Activated T-cell treated with anti-CD3 and anti-CD28 coated beads, Interleukin-2, amount 50 U/mL, for 4 hours (primary cell): ENCODE measurements at regions not wholly inside any gene's neighbourhood (a gene's known extent, or its start where the extent isn't known, plus 50 kb on each side); places are given as distances from the start of the nearest gene placed in this dataset.
"Not testable (repeated sequence)": the region's sequence is repeated elsewhere in the genome, so short reads cannot be mapped to it uniquely, and the experiment has no call there.

Experiments
- ATAC-seq, 2 donors: fragments of 200-7000 bp; cut with Tn5 transposase; one replicate each; pipeline ENCODE4 v1.10.0; 2021
- DNase-seq: peaks from one replicate; pipeline ENCODE4 v3.0.0-alpha.2; 2020
- H3K27me3 Mint-ChIP-seq: one replicate; pipeline ENCODE4 v1.8.0; 2021; ENCODE audit warnings: low read depth, mixed read lengths
- H3K36me3 Mint-ChIP-seq: one replicate; pipeline ENCODE4 v1.8.0; 2022; ENCODE audit warnings: mixed read lengths; ENCODE audit not compliant: insufficient read depth
- H3K4me1 Mint-ChIP-seq: one replicate; pipeline ENCODE4 v1.8.0; 2021; ENCODE audit warnings: low read depth, mixed read lengths
- H3K4me3 Mint-ChIP-seq: one replicate; pipeline ENCODE4 v1.8.0; 2021; ENCODE audit warnings: mild to moderate bottlenecking, moderate library complexity, mixed read lengths
- H3K9me3 Mint-ChIP-seq: one replicate; pipeline ENCODE4 v1.8.0; 2021; ENCODE audit warnings: mixed read lengths

DNA sequence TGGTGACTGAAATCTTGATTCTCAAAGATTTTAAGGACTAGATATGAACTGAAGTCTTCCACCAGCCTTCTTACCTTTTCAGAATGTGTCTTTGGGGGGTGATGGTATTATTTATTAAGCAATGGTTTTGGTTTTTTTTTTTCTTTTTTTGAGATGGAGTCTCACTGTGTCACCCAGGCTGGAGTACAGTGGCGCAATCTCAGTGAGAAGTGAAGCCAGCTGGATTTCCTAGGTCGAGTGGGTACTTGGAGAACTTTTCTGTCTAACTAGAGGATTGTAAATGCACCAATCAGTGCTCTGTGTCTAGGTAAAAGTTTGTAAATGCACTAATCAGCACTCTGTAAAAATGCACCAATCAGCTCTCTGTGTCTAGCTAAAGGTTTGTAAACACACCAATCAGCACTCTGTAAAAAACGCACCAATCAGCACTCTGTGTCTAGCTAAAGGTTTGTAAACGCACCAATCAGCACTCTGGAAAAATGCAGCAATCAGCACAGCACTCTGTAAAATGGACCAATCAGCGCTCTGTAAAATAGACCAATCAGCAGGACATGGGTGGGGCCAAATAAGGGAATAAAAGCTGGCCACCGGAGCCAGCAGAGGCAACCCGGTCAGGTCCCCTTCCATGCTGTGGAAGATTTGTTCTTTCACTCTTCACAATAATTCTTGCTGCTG, 97.1 kb downstream of the COPRS start:
- H3K9me3 Mint-ChIP-seq, H3K27me3 Mint-ChIP-seq, ATAC-seq, H3K4me1 Mint-ChIP-seq, H3K36me3 Mint-ChIP-seq, DNase-seq, H3K4me3 Mint-ChIP-seq: not testable (repeated sequence)

DNA sequence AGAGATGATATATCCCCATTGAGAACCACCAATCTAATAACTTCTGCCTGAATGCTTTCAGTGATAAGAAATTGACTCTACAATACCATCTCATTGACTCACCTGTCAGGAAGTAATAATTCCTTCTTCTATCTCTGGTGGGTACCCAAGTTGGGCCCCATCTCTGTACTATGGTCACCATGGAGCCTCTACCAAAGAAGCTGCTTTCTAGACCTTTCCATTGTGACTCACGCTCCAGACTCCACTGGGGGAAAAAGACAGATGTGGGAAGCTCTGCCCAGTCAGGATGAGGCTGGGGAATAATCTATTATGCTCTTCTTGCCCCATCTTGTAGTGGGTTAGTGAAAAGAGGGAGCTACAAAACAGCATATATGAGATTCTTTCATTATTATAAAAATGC, 100.4 kb downstream of the COPRS start:
- Mint-ChIP-seq H3K4me1 (no peaks in the 10 kb centered on the region), H3K27me3 (peaks cover 5% of the 10 kb centered on the region), H3K4me3 (no peak overlapping the region), H3K9me3 (no peaks in the 10 kb centered on the region), H3K36me3 (no peaks in the 10 kb centered on the region)
- ATAC-seq (no peak), DNase-seq (no peak)

- no peaks in the 10 kb centered on the region for H3K9me3 Mint-ChIP-seq
These were observed 101.9 kb downstream of the COPRS start for GRCh38 chr17:31757097-31757496.

GRCh38 chr17:31754239-31754945, 104.7 kb downstream of the COPRS start:
- DNase-seq (no peak), ATAC-seq (no peak)
- H3K27me3 Mint-ChIP-seq = no peaks in the 10 kb centered on the region
- no peak overlapping the region for H3K4me3 Mint-ChIP-seq
- no peaks in the 10 kb centered on the region for H3K4me1 Mint-ChIP-seq
- H3K9me3 Mint-ChIP-seq = no peaks in the 10 kb centered on the region
- no peaks in the 10 kb centered on the region for H3K36me3 Mint-ChIP-seq

More at GRCh38 chr17:31757097-31757496, 101.9 kb downstream of the COPRS start:
- ATAC-seq (no peak), DNase-seq (no peak)
- H3K4me3 Mint-ChIP-seq = no peak overlapping the region
- no peaks in the 10 kb centered on the region for H3K4me1 Mint-ChIP-seq
- no peaks in the 10 kb centered on the region for H3K36me3 Mint-ChIP-seq
- H3K27me3 Mint-ChIP-seq = peaks cover 2% of the 10 kb centered on the region

DNA sequence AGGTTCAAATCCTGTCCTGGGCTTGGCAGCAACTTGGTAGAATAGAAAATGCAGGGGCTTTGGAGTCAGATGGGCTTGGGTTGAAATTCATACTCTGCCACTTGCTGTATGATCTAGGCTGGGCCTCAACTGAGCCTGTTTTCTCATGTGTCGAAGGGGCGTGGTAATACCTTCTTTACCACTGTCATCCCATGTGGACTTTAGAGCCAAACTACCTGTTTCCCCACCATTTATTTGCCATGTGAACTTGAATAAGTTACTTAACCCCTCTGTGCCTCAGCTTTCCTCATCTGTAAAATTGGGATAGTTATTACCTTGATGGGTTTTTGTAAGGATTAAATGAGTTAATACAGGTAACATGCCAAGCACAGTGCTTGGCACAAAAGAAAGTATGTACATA, 106.0 kb downstream of the COPRS start:
- Mint-ChIP-seq H3K36me3 (no peaks in the 10 kb centered on the region), H3K9me3 (no peaks in the 10 kb centered on the region), H3K27me3 (no peaks in the 10 kb centered on the region), H3K4me1 (no peaks in the 10 kb centered on the region), H3K4me3 (no peak overlapping the region)
- DNase-seq (no peak), ATAC-seq (no peak)

- Mint-ChIP-seq H3K4me3 (no peak overlapping the region), H3K9me3 (no peaks in the 10 kb centered on the region), H3K4me1 (no peaks in the 10 kb centered on the region), H3K36me3 (no peaks in the 10 kb centered on the region), H3K27me3 (no peaks in the 10 kb centered on the region)
- ATAC-seq (no peak), DNase-seq (no peak)
These were observed 106.5 kb downstream of the COPRS start for GRCh38 chr17:31752584-31752983.

DNA sequence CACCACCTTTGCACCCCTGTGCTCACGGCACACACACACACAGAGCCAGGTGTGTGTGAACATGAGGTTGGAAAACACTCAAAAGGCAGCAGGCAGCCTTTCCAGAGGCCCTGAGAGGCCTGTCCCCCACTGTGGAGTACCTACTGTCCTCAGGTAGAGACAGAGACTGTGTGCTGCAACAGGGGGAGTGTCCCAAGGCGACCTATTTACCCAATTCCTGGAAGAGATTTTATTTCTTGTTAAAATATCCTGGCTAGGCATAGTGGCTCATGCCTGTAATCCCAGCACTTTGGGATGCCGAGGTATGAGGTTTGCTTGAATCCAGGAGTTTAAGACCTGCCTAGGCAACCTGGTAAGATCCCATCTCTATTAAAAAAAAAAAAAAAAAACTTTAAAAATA, 108.5 kb downstream of the COPRS start:
- no peaks in the 10 kb centered on the region for H3K9me3 Mint-ChIP-seq
- no peak overlapping the region for H3K4me3 Mint-ChIP-seq
- H3K36me3 Mint-ChIP-seq = no peaks in the 10 kb centered on the region
- ATAC-seq (no peak), DNase-seq (no peak)
- H3K4me1 Mint-ChIP-seq = no peaks in the 10 kb centered on the region
- peaks cover under 1% of the 10 kb centered on the region for H3K27me3 Mint-ChIP-seq

DNA sequence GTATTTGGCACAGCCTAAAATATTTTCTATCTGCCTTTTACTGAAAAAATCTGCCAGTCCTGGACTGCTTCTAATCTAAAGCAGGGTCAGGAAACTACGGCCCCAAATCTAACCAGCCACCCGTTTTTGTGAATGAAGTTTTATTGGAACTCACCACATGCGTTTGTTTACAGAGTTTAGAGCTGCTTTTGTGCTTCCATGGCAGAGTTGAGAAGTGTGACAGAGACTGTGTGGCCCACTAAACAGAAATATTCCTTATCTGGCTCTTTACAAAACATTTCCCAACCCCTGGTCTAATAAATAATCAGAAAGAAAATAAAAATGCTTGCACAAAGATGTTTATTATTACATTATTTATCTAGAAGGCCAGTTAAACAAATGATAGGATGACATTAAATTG, 110.2 kb downstream of the COPRS start:
- H3K36me3 Mint-ChIP-seq = no peaks in the 10 kb centered on the region
- ATAC-seq (no peak), DNase-seq (no peak)
- H3K9me3 Mint-ChIP-seq = no peaks in the 10 kb centered on the region
- H3K4me1 Mint-ChIP-seq = no peaks in the 10 kb centered on the region
- peaks cover 5% of the 10 kb centered on the region for H3K27me3 Mint-ChIP-seq
- H3K4me3 Mint-ChIP-seq = no peak overlapping the region

GRCh38 chr17:31746884-31747495, 112.1 kb downstream of the COPRS start:
- ATAC-seq (no peak), DNase-seq (no peak)
- H3K36me3 Mint-ChIP-seq = no peaks in the 10 kb centered on the region
- peaks cover 15% of the 10 kb centered on the region for H3K27me3 Mint-ChIP-seq
- no peaks in the 10 kb centered on the region for H3K9me3 Mint-ChIP-seq
- no peaks in the 10 kb centered on the region for H3K4me1 Mint-ChIP-seq
- no peak overlapping the region for H3K4me3 Mint-ChIP-seq

DNA sequence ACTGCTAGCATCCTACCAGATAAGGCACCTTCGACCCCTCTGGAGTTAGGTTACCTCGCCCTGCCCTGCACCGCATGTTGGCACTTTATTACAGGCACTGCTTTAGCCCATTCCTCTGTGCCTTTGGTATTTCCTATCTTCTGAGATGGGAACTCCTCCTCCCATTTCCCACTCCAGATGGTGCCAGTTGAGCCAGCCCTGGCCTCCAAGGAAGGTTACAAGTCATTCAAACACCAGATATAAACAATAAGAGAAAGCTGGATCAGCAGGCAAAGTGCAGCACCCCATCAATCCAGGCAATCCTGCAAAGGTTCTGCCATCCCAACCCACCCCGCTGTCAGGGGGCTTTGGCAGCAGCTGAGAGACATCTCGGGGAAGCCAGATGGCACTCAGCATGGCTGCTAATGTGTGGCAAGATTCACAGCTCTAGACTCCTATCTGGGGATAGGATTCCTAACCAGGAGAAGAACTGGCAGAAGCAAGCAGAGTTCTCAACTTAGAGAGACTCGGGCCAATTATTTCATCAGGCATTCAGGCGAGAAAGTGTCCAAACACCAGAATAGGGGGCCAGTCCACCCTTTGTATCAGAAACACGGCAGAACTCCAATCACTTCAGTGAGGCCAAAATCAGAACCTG, 113.0 kb downstream of the COPRS start:
- ATAC-seq (no peak), DNase-seq (no peak)
- H3K36me3 Mint-ChIP-seq = no peaks in the 10 kb centered on the region
- H3K9me3 Mint-ChIP-seq = no peaks in the 10 kb centered on the region
- H3K27me3 Mint-ChIP-seq = peaks cover 16% of the 10 kb centered on the region
- no peak overlapping the region for H3K4me3 Mint-ChIP-seq
- no peaks in the 10 kb centered on the region for H3K4me1 Mint-ChIP-seq

GRCh38 chr17:31744511-31744951, 114.5 kb downstream of the COPRS start:
- ATAC-seq (no peak), DNase-seq (no peak)
- H3K36me3 Mint-ChIP-seq = no peaks in the 10 kb centered on the region
- H3K4me1 Mint-ChIP-seq = no peaks in the 10 kb centered on the region
- peaks cover 22% of the 10 kb centered on the region for H3K27me3 Mint-ChIP-seq
- no peak overlapping the region for H3K4me3 Mint-ChIP-seq
- H3K9me3 Mint-ChIP-seq = no peaks in the 10 kb centered on the region

DNA sequence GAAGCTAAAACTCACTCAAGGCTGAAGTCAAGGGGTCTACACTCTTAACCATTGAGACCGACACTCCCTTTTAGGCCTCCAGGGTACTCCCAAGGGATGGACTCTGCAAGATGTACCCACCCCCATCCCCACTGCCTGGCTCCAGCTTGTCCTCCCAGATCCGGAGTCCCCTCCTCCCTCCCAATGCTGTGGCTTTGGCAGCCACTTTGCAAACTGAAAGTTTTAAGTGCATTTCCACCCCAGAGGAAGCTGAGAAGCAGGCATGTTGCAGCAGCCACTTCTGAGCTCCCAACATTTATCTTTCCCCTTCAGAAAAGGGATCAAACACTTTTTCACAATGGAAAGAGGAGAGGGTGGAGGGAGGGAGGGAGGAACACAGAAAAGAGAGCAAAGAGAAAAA, 115.2 kb downstream of the COPRS start:
- Mint-ChIP-seq H3K4me1 (no peaks in the 10 kb centered on the region), H3K4me3 (no peak overlapping the region), H3K27me3 (peaks cover 25% of the 10 kb centered on the region), H3K9me3 (no peaks in the 10 kb centered on the region), H3K36me3 (no peaks in the 10 kb centered on the region)
- no peak for ATAC-seq
- DNase-seq = no peak

GRCh38 chr17:31741371-31741770, 117.7 kb downstream of the COPRS start:
- Mint-ChIP-seq H3K4me1 (no peaks in the 10 kb centered on the region), H3K9me3 (no peaks in the 10 kb centered on the region), H3K4me3 (no peak overlapping the region), H3K36me3 (no peaks in the 10 kb centered on the region), H3K27me3 (peaks cover 29% of the 10 kb centered on the region)
- DNase-seq (no peak), ATAC-seq (no peak)

DNA sequence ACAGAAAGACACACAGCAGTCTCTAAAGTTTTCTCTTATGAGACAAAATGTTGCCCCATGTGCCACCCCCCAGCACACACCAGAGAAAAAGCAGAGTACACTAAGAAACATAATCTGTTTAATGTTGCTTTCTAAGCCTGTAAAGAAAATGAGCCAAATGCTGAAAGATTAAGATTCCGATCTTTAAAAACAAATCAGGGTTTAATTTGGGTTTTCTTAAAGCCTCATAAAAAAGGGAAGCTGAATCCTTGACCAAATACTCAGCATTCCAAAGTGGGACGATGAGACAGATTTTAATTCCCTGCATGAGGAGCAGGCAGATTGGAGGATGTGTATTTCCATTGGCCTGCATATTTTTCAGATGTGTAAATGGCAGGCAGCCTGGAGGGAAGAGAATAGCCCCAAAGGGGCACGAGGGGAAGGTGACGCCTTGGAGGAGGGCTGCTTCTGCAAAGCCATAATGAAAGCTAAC, 118.4 kb downstream of the COPRS start:
- no peaks in the 10 kb centered on the region for H3K4me1 Mint-ChIP-seq
- no peaks in the 10 kb centered on the region for H3K36me3 Mint-ChIP-seq
- no peak for ATAC-seq
- no peak for DNase-seq
- H3K9me3 Mint-ChIP-seq = no peaks in the 10 kb centered on the region
- H3K4me3 Mint-ChIP-seq = no peak overlapping the region
- H3K27me3 Mint-ChIP-seq = peaks cover 29% of the 10 kb centered on the region
